ENCODE measurements at regions not wholly inside any gene's neighbourhood (a gene's known extent, or its start where the extent isn't known, plus 50 kb on each side); places are given as distances from the start of the nearest gene placed in this dataset.

DNA sequence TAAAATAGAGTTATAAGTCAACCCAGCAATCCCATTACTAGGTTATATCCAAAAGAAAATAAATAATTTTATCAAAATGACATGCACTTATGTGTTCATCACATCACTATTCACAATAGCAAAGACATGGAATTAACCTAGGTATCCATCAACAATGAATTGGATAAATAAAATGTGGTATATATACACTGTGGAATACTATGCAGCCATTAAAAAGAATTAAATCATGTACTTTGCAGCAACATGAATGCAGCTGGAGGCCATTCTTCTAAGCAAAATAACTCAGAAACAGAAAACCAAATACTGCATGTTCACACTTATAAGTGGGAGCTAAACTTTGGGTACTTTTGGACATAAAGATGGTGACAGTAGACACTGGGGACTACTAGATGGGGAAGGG, 626.0 kb downstream of the ADCYAP1 start (continued):
- no peak for TF ChIP-seq OVOL2 (CRISPR knock-in tag; IDR thresholded peaks at IDR 0.05; ENCODE audit: borderline replicate concordance)
- TF ChIP-seq TEAD4 (CRISPR knock-in tag; IDR thresholded peaks at IDR 0.05) = no peak

DNA sequence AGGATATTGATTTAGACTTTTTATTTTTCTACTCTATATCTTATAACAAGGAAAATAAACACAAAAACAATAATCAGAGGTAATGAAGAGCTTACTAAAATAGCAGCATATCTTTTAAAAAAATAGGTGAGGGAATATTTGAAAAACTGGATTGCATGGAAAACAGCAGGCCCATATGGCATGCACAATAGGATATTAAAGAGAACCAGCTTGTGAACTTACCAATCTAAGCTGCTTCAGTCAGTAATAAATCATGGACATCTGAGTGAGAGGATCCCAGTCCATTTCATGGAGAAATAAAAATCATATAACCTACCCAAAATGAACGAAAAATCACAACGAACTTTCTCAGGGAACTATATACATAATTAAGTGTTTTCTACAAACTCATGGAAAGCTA, 634.6 kb downstream of the ADCYAP1 start:
- TF ChIP-seq TCF7 (CRISPR knock-in tag; IDR thresholded peaks at IDR 0.05; ENCODE audit: low read depth) (no peak), NR3C1 (CRISPR knock-in tag; conservative IDR thresholded peaks at IDR 0.05; ENCODE audit: low read depth) (no peak), RELA (CRISPR knock-in tag; IDR thresholded peaks at IDR 0.05; ENCODE audit: borderline replicate concordance) (no peak), TEAD1 (CRISPR knock-in tag; IDR thresholded peaks at IDR 0.05) (no peak), ZNF671 (CRISPR knock-in tag; IDR thresholded peaks at IDR 0.05) (no peak), CREM (CRISPR knock-in tag; IDR thresholded peaks at IDR 0.05) (no peak), SOX15 (CRISPR knock-in tag; IDR thresholded peaks at IDR 0.05) (no peak), ZNF219 (CRISPR knock-in tag; IDR thresholded peaks at IDR 0.05; ENCODE audit: borderline replicate concordance) (no peak), GTF2I (CRISPR knock-in tag; conservative IDR thresholded peaks at IDR 0.05) (no peak), EMX1 (CRISPR knock-in tag; IDR thresholded peaks at IDR 0.05) (no peak), NR2C2 (CRISPR knock-in tag; IDR thresholded peaks at IDR 0.05) (no peak), PRRX2 (CRISPR knock-in tag; IDR thresholded peaks at IDR 0.05) (no peak), KAT7 (CRISPR knock-in tag; IDR thresholded peaks at IDR 0.05; ENCODE audit: borderline replicate concordance) (no peak), ELF4 (CRISPR knock-in tag; IDR thresholded peaks at IDR 0.05; ENCODE audit: low read depth) (no peak)
- TF ChIP-seq, protein P1, sequence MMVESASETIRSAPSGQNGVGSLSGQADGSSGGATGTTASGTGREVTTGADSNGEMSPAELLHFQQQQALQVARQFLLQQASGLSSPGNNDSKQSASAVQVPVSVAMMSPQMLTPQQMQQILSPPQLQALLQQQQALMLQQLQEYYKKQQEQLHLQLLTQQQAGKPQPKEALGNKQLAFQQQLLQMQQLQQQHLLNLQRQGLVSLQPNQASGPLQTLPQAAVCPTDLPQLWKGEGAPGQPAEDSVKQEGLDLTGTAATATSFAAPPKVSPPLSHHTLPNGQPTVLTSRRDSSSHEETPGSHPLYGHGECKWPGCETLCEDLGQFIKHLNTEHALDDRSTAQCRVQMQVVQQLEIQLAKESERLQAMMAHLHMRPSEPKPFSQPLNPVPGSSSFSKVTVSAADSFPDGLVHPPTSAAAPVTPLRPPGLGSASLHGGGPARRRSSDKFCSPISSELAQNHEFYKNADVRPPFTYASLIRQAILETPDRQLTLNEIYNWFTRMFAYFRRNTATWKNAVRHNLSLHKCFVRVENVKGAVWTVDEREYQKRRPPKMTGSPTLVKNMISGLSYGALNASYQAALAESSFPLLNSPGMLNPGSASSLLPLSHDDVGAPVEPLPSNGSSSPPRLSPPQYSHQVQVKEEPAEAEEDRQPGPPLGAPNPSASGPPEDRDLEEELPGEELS (CRISPR knock-in tag; IDR thresholded peaks at IDR 0.05) = no peak
- TF ChIP-seq, protein P2, sequence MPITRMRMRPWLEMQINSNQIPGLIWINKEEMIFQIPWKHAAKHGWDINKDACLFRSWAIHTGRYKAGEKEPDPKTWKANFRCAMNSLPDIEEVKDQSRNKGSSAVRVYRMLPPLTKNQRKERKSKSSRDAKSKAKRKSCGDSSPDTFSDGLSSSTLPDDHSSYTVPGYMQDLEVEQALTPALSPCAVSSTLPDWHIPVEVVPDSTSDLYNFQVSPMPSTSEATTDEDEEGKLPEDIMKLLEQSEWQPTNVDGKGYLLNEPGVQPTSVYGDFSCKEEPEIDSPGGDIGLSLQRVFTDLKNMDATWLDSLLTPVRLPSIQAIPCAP (CRISPR knock-in tag; IDR thresholded peaks at IDR 0.05) = no peak
- TF ChIP-seq, protein P3, sequence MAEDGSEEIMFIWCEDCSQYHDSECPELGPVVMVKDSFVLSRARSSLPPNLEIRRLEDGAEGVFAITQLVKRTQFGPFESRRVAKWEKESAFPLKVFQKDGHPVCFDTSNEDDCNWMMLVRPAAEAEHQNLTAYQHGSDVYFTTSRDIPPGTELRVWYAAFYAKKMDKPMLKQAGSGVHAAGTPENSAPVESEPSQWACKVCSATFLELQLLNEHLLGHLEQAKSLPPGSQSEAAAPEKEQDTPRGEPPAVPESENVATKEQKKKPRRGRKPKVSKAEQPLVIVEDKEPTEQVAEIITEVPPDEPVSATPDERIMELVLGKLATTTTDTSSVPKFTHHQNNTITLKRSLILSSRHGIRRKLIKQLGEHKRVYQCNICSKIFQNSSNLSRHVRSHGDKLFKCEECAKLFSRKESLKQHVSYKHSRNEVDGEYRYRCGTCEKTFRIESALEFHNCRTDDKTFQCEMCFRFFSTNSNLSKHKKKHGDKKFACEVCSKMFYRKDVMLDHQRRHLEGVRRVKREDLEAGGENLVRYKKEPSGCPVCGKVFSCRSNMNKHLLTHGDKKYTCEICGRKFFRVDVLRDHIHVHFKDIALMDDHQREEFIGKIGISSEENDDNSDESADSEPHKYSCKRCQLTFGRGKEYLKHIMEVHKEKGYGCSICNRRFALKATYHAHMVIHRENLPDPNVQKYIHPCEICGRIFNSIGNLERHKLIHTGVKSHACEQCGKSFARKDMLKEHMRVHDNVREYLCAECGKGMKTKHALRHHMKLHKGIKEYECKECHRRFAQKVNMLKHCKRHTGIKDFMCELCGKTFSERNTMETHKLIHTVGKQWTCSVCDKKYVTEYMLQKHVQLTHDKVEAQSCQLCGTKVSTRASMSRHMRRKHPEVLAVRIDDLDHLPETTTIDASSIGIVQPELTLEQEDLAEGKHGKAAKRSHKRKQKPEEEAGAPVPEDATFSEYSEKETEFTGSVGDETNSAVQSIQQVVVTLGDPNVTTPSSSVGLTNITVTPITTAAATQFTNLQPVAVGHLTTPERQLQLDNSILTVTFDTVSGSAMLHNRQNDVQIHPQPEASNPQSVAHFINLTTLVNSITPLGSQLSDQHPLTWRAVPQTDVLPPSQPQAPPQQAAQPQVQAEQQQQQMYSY (CRISPR knock-in tag; IDR thresholded peaks at IDR 0.05) = no peak
- TF ChIP-seq, protein P4, sequence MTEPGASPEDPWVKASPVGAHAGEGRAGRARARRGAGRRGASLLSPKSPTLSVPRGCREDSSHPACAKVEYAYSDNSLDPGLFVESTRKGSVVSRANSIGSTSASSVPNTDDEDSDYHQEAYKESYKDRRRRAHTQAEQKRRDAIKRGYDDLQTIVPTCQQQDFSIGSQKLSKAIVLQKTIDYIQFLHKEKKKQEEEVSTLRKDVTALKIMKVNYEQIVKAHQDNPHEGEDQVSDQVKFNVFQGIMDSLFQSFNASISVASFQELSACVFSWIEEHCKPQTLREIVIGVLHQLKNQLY (CRISPR knock-in tag; IDR thresholded peaks at IDR 0.05) = no peak
- TF ChIP-seq, protein P5, sequence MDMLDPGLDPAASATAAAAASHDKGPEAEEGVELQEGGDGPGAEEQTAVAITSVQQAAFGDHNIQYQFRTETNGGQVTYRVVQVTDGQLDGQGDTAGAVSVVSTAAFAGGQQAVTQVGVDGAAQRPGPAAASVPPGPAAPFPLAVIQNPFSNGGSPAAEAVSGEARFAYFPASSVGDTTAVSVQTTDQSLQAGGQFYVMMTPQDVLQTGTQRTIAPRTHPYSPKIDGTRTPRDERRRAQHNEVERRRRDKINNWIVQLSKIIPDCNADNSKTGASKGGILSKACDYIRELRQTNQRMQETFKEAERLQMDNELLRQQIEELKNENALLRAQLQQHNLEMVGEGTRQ (CRISPR knock-in tag; IDR thresholded peaks at IDR 0.05) = no peak
- TF ChIP-seq, protein P6, sequence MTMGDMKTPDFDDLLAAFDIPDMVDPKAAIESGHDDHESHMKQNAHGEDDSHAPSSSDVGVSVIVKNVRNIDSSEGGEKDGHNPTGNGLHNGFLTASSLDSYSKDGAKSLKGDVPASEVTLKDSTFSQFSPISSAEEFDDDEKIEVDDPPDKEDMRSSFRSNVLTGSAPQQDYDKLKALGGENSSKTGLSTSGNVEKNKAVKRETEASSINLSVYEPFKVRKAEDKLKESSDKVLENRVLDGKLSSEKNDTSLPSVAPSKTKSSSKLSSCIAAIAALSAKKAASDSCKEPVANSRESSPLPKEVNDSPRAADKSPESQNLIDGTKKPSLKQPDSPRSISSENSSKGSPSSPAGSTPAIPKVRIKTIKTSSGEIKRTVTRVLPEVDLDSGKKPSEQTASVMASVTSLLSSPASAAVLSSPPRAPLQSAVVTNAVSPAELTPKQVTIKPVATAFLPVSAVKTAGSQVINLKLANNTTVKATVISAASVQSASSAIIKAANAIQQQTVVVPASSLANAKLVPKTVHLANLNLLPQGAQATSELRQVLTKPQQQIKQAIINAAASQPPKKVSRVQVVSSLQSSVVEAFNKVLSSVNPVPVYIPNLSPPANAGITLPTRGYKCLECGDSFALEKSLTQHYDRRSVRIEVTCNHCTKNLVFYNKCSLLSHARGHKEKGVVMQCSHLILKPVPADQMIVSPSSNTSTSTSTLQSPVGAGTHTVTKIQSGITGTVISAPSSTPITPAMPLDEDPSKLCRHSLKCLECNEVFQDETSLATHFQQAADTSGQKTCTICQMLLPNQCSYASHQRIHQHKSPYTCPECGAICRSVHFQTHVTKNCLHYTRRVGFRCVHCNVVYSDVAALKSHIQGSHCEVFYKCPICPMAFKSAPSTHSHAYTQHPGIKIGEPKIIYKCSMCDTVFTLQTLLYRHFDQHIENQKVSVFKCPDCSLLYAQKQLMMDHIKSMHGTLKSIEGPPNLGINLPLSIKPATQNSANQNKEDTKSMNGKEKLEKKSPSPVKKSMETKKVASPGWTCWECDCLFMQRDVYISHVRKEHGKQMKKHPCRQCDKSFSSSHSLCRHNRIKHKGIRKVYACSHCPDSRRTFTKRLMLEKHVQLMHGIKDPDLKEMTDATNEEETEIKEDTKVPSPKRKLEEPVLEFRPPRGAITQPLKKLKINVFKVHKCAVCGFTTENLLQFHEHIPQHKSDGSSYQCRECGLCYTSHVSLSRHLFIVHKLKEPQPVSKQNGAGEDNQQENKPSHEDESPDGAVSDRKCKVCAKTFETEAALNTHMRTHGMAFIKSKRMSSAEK (CRISPR knock-in tag; IDR thresholded peaks at IDR 0.05; ENCODE audit: borderline replicate concordance) = no peak
- H3K36me3 Mint-ChIP-seq = no peaks in the 10 kb centered on the region
- DNase-seq (ENCODE audit: low spot score) (no peak), ATAC-seq (no peak)
- H3K4me3 Mint-ChIP-seq = no peak overlapping the region
- no peaks in the 10 kb centered on the region; the same call in 1 of the 2 replicates for H3K27me3 Mint-ChIP-seq (ENCODE audit: low read depth)
- CTCF ChIA-PET = no interaction called here
- POLR2A ChIA-PET = no interaction called here
- H3K27ac Mint-ChIP-seq = no peak overlapping the region
- H3K9me3 Mint-ChIP-seq = peaks cover 19% of the 10 kb centered on the region
- H3K4me1 Mint-ChIP-seq = no peaks in the 10 kb centered on the region

Data from WTC11 (cell line).